NCI-H1105 (cell line): ENCODE measurements at regions not wholly inside any gene's neighbourhood (a gene's known extent, or its start where the extent isn't known, plus 50 kb on each side); places are given as distances from the start of the nearest gene placed in this dataset.

ENCODE experiments used
- DNase-seq: peaks from one replicate; lab custom pipeline; 2025; lab: John Stamatoyannopoulos, UW

DNA sequence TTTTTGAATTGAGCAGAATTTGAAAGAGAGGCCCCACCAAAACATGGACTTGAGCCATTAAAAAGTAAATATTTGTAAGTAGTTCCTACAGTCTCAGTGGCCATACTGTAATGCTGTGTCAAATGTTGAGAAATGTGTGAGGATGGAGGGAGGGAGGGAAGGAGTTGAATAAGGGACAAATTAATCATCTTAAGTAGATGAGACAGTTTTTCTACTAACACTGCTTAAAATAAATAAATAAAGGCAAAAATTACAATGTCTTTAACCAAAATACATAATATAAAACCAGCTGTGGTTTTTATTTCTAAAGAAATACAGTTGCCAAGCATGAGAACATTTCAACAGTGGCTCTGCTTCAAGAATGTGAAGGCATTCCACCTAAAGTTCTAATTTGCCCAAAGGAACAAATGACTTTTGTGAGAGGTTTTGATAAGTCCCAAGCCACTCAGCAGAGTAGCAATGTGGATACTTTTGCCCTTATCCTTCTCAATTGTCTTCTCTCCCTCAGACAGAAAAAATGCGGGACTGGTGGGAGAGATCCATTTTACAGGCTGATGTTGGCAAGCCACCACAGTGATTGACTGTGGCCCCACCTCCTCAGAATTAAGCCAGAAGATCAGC is 427.0 kb upstream of the RARB start:
- no peak for DNase-seq

DNA sequence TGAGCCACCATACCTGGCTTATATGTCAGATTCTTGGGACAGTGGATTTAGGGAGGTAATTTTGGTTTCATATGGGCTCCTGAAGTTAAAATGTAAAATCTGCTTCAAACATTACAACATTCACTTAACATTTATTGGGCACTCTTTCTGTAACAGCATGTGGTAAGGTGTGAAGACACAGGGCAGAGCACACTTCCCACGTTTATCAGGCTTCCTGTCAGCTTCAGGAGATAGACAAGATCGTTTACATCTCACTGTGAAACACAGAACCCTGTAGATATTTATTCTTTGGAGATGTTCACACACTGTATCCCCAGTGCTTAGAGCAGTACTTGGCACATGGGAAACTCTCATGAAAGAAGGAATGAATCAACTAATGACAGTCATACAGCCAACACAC is 426.0 kb upstream of the RARB start:
- DNase-seq, result no peak

DNA sequence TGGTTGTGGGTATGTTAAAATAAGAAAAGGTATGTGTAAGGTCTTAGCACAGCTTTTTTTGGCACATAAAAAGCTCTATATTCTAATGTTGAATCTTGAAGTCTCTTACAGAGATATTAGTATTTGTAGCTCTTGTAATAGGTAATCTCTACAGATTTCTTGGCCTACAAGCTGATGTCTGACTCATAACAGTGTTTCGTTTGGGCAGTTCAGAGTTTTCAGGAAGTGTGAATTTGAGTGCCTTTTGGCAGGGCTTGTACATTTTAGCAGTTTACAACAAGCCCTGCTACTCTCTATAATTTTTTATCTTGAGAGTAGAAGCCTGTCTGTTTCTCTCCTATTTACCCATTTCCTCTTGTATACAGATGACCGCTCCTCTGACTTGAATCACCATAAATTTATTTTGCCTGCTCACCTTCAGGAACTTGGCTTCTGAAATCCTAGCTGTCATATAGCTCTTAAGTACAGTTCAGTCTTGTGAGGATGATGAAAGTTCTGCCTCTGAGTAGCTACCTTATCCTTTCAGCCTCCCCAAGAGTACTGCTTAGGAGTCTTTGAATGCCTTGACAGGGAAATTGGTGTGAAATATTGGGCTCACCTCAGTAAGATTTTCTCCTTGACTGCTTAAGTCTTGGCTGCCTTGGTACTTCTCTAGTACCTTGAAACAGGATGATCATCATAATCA is 419.9 kb upstream of the RARB start:
- DNase-seq, result no peak

DNA sequence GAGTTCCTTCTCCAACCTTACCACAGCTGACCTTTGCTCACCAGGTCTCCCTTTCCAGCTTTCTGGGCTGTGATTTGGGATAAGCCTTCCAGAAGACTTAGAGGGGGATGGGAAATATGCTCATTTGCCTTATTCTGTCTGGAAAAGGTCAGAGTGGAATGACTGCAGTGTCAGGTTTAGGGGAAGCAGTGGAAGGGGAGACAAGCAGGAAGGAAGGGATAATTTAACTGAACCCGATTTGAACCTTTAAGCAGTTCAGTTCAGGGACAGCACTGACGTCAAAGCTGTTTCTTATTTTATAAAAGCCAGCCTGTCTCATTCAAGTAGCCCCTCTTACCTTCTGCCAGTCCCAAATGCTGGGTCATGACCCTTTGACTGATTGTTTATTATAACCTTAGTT is 418.4 kb upstream of the RARB start:
- DNase-seq, result no peak

DNA sequence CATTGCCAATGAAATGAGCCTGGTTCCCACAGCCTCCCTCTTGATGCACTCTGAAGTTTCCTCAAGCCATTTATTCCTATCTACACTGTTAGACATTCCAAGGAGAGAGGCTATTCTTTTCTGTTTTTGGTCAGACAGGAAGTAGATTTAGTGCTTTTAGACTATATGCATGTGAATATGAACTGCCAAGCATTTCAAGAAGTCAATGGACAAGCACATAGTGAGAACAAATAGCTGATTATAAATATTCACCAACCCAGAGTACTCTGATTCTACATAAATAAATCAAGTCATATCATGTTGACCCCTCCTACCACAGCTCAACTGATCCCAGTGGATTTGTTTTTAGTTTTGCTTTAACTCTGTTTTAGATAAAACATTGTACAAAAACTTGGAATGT is 412.5 kb upstream of the RARB start:
- DNase-seq, result no peak

DNA sequence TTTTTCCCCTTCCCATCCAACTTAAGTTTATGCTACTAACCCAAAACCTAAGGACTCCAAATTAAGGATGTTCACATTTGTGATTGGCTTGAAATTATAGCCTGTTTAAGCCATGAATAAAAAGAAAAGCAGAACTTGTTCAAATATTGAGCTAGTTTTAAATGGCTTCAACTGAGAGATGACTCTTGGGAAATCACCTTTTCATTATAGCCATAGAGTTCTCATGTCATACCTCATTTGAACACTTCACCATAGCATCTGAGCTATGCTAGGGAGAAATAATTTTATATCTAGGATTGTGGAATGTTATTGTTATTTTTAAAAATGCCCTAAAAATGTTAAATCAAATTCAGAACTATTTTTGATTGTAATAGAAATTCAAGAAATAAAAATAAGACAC is 409.2 kb upstream of the RARB start:
- DNase-seq, result no peak

DNA sequence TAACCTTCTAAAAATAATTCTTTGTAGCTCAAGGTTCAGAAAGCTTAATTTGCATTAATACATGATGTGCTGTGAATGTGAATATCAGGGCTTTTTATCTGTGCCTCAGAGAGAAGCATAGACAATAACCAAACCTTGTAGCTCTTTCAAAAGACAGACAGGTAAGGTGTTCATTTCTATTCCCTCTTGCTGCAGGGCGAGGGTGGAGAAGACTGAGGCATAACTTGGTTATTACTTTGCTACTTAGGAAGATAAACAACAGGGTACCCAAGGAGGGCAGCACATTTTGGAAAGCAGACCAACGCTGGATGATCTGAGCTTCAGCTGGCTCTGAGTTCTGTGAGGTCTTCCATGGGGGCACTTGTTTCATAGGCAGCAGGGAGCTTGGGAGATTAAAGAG is 408.6 kb upstream of the RARB start:
- DNase-seq, result no peak

DNA sequence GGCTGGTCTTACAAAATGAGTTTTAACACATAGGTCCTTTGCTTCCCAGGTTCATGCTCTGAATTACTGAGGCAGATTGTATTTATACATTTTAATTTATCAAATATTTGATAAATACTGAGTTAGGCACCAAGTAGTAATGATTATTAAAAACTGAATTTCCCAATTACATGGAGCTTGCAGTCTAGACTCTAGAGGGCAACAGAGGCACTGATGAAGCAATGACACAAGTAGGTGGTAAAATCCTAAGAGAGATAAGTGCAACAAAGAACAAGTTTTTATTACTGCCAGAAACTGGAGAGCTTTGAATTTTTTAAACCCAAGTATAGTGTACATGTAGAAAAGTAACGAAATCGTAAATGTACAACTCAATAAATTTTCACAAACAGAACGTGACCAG is 406.2 kb upstream of the RARB start:
- no peak for DNase-seq

DNA sequence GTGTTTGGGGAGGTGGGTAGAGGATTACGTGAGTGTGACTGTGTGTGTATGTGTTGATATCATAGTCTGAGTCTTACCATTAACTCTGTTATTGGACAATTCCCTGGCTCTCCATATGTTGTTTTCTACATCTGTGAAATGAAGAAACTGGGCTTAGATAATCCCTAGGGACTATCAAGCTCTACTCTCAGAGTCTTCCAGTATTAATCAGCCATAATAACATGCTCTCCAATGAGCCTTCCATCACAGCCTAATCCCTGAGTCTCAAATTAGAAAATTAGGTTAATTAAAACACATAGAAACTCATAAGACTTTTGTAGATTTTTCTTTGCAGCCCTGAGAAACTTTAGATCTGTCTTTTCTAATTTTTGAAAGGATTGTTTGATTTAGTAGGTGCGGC is 404.2 kb upstream of the RARB start:
- DNase-seq, result no peak

DNA sequence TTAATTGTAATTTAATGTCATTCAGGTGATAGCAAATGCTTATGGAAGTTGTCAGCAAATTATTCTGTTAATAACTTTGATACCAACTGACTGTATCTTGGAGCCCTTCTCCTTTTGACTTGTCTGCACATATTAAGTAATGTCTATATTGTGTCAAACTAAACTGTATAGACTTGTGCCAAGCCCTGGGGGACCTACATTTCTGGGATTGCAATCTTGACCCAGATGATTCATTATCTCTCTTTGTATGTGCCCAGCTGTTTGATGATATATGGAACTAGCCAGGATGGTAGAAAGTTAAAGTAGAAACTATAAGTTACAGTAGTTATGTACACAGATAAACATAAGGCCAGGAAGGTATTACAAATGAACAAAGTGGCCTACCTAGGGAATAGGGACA is 402.8 kb upstream of the RARB start:
- no peak for DNase-seq

DNA sequence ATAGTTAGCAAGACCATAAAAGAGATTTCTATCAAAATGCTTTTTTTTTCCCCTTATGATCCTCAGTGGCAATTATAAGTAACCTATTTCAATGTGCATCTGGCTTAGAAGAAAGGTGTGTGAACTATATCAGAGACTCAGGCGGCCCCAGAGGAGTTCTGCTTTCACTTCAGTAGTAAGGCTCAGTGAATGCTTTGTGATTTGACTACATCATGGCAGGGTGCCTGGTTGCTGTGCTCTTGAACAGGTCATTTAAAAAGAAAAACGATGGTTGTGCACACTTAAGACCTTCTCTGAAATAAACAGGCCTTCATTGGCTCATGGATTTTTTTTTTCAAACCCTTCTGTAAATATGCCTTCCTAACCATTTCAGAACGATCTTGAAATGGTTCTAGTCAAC is 400.4 kb upstream of the RARB start:
- DNase-seq, result no peak

DNA sequence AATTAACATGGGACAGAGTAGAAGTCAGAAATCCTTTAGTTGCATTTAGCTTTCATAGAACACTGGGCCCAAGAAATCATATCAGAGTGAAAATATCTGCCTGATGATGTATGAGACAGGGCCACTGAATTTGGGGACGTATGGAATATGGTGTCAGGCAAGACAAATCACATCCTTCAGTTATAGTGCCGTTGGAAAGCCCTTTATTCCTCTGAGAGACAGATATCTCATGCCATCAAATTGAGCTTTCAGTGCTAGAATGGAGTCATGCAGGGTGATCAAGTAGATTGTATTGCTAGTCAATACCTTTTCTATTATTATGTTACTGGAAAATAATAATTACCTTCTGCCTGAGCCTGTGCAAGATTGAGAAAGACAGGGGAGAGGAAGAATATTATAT is 398.2 kb upstream of the RARB start:
- no peak for DNase-seq

DNA sequence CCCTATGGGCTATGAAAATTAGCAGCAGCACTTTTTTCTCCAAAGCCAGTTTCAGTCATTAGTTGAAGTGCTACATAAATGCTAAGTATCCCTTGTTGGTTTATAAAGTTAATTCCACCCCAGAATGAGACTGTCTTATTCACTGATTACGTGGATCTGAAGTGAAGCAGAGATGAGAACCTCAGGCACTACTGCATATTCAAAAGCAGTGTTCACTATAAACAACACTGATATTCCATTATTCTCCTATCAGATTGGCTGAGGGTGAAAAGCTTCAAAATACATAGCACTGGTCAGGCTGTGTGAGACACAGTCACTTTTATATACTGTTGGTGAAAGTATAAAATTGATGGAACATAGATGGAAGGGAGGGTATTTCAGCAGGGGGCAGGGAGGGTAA is 395.7 kb upstream of the RARB start:
- DNase-seq, result no peak

DNA sequence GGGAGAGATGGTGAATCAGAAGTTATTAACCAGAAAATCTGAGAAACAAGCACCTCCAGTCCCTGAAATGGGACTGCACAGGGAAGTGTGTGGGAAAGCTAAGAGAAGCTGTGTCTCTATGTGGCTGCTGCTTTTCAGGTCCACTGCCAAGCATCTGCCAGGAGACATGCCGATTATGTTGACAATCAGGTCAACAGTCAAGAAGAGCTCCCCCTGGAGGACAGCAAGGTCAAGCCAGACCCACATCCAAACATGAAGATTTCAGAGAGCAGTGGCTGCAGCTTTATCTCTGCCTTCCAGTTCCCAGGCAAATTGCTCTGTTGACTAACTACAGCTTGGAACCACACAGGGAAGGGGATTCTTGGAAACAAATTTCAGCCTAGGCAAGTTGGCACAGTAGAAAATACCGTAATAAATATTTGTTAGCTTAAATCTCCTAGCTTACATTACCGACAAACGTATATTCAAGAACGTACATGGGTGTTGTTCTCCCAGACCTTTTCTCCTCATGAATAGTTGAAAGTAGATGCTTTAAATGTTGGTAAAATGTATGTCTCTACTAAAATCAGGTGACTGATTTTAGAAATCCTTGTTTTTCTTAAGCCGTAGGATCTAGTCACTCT is 394.5 kb upstream of the RARB start:
- DNase-seq, result peak; percentile 14

DNA sequence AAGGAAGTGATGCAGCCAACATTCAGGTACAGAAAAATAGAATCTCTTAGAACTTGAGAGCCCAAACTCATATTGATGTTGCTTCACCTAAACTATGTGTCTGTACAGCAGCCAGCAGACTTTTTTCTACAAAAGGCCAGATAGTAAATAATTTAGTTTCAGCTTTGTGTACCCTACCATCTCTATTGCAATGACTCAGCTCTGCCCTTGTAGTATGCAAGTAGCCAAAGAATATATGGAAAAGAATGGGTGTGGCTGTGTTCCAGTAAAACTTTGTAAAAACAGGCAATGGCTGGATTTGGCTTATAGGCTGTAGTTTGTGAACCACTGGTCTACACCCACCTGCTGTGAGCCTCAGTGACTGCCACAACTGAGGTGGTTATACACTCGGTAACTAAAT is 392.5 kb upstream of the RARB start:
- DNase-seq, result no peak

DNA sequence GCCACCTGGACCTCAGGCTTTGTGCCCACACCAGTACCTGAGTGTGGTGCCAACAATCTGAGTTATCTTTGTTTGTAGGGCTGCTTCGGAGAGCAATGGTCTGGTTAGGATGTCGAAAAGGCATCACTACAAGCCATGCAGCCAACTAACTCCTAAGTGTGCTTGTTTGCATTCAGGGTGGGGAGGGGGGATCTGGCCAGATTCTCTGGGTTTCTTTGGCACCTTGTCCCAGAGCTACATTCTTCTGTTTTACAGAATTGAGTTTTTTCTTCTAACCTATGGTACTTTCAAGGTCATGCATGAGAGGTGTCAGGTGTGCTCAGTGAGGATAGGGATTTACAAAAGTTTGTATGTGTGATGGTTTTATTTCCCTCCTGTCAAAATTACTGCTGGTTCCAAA is 391.4 kb upstream of the RARB start:
- no peak for DNase-seq

DNA sequence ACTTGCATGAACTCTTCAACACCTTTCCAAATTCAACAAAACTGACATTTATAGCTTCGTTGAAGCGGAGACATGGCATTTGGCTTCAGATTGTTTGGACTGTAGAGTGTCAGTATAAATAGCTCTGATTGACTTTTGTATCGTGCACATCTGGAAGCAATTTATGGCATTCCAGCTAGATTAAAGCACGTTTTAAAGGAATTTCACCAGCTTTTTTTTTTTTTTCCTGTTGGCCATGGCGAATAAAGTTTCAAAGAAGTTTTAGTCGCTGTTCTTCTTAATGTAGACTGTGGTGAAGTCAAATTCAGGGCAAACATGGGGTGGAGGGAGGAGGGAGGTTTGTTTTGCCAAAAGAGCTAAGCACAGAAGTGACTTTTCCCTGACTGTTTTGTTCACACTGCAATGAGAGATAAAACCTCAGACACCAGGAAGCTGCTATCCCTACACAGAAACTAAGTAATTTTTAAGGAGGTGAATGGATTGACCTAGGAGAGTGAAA is 391.0 kb upstream of the RARB start:
- no peak for DNase-seq

DNA sequence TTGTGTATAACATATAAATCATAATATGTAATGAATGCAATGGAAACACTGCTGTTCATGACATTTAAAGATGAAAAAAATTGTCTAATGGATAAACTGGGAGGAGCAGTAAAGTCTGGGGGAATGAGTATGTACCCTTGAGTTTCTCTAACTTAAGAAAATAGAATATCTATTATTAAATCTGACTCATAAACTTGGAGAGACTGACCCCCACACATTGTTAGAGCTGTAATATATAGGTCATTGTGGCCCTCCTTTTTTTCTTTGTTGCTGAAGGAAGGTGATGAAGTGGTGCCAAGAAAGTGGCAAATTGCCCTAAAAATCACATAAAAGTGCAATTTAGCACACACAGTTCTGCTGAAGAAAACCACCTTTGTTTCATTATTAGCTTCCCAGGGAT is 389.8 kb upstream of the RARB start:
- DNase-seq, result no peak

DNA sequence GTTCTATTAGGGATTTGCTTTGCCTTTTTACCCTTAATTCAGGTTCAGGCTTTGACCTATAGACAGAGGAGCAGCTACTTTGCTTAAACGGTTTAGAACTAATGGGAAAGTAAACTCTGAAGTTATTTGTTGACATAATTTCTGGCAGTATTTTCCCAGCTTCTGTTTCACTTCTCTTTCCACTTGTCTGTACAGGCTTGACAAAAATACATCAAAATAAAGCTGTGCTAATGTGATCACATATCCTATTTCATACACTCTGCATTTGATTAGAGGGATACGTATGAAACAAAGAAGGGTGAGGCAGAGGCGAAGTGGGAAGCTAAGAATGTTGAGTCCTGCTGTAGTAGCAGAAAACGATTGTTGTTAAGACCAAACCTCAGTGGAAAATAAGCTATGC is 389.1 kb upstream of the RARB start:
- DNase-seq, result no peak

DNA sequence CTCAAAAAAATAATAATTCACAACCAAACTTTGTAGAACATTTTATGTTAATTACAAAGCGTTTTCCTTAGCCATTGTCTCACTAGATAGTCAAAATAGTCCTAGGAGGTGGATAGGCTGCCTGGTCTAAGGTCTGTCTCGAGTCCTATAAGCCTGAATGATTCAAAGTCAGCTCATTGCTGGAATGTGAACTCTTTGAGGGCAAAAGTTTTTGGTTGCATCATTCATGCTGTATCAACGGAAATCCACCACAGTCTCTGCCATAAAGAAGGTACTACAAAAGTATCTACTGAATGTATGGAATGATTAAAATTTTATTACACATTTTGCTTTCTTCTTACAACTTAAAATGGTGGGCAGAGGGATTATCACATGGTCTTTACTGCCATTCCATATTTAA is 387.3 kb upstream of the RARB start:
- no peak for DNase-seq

DNA sequence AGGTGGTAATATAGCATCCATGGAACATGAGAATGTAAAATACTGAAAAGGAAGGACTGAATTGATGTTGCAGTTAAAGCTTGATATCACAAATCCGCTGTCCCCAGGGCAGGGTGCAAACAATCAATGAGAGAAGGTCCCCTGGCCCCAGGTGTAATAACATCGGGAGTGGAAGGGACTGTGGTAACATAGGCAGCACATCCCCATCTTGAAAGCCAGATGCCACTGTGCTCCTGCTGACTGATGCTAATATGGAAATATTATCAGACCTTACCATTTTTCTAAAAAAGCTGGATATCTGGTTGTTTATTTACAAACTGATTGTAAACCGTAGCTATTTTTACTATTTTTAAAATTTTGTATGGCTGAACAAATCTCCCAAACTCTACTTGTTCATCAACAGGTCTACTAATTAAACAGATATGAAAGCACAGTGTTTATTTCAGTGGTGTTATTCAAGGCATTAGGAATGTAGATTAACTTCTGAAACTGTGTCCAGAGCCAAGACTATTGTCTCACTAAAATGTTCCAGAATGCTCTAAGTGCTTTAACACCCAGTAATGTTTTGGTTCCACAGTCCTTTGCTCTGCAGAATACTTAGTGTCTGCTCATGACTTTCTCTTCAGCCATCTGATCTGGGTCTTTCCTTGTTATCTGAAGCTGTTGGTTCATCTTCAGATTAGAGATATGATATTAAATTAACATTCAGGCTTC is 386.0 kb upstream of the RARB start:
- no peak for DNase-seq

DNA sequence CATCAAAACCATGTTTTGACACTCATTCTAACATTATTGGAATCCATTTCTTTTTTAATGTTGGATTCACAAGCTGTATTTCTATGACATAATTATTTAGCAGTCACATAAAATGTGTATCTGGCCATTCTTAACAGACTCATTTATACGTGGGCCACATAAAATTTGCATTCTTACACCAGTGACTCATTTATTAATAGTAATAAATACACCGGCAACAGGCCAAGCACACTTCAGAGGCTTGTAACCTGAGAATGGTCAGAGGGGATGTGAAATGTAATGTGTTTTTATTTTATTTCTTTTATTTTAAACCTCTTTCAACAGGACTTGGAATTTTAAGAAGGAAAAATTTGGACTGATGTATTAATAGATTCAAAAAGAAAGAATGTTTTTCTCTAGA is 384.9 kb upstream of the RARB start:
- DNase-seq, result no peak

DNA sequence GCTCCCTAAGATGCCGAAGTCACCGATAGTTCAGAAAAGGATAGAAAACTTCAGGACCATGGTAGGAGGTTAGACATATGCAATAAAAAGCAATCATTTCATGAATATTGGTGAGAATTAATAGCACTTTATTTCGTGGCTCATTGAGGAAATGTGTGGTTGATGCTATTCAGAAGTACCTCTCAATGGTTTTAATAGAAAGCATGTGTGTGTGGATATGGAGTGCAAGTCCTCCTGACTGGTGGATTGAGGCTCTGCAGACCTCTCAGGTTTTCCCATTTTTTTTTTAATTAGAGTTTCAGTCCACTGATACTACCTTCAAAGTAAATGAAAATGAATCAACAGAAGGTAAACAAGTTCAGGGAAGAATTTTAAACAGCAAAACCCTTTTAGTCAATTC is 384.3 kb upstream of the RARB start:
- no peak for DNase-seq
